Neural progenitor cell (in vitro differentiated cells): ENCODE measurements at regions not wholly inside any gene's neighbourhood (a gene's known extent, or its start where the extent isn't known, plus 50 kb on each side); places are given as distances from the start of the nearest gene placed in this dataset.

Experiments
- CTCF ChIP-seq: fragments of 200-600 bp; sonication (generic); IDR thresholded peaks from 2 replicates; pipeline ENCODE4 v1.5.1; 2017; ENCODE audit warnings: antibody characterized with exemption, mild to moderate bottlenecking
- EZH2 ChIP-seq: fragments of 200-600 bp; sonication (generic); IDR thresholded peaks from 2 replicates; pipeline ENCODE4 v1.6.1; 2017; ENCODE audit warnings: antibody characterized with exemption, mild to moderate bottlenecking, moderate library complexity
- EZH2phosphoT487 ChIP-seq: fragments of 200-600 bp; sonication (generic); IDR thresholded peaks from 2 replicates; pipeline ENCODE4 v1.6.1; 2017; ENCODE audit warnings: antibody characterized with exemption

GRCh38 chr15:100802421-100803170 lies 77.0 kb upstream of the ALDH1A3 start:
- no peak for TF ChIP-seq EZH2phosphoT487
- TF ChIP-seq CTCF, result no peak
- TF ChIP-seq EZH2, result no peak
